Loucy (cell line): ENCODE measurements at regions not wholly inside any gene's neighbourhood (a gene's known extent, or its start where the extent isn't known, plus 50 kb on each side); places are given as distances from the start of the nearest gene placed in this dataset.

ENCODE experiments used
- H2AFZ ChIP-seq: fragments of 200-600 bp; sonication (generic); 2 replicates; pipeline ENCODE4 v1.6.0; 2016; ENCODE audit warnings: antibody characterized with exemption, mild to moderate bottlenecking, low read length, moderate library complexity
- H3F3A ChIP-seq: fragments of 200-600 bp; 2 replicates; pipeline ENCODE4 v1.6.0; 2016; ENCODE audit warnings: antibody characterized with exemption, low read depth, mild to moderate bottlenecking
- H3K27me3 ChIP-seq: fragments of 200-600 bp; sonication (generic); 2 replicates; pipeline ENCODE4 v1.6.1; 2014; ENCODE audit warnings: low read length, mild to moderate bottlenecking; ENCODE audit not compliant: insufficient read depth, poor library complexity, severe bottlenecking
- H3K36me3 ChIP-seq: fragments of 200-600 bp; sonication (generic); 2 replicates; pipeline ENCODE4 v1.6.1; 2016; ENCODE audit warnings: low read length; ENCODE audit not compliant: insufficient read depth
- H3K4me1 ChIP-seq: fragments of 200-600 bp; sonication (generic); 2 replicates; pipeline ENCODE4 v1.5.1; 2014; ENCODE audit warnings: low read length, mild to moderate bottlenecking; ENCODE audit not compliant: insufficient read depth, poor library complexity, severe bottlenecking
- H3K4me2 ChIP-seq: fragments of 200-600 bp; sonication (generic); 2 replicates; pipeline ENCODE4 v1.6.0; 2014; ENCODE audit warnings: antibody characterized with exemption, low read length, low read depth, mild to moderate bottlenecking; ENCODE audit not compliant: poor library complexity, severe bottlenecking
- H3K4me3 ChIP-seq: fragments of 200-600 bp; sonication (generic); 2 replicates; pipeline ENCODE4 v1.5.1; 2014; ENCODE audit warnings: low read length, mild to moderate bottlenecking, mixed read lengths; ENCODE audit not compliant: poor library complexity, severe bottlenecking
- H3K79me2 ChIP-seq: fragments of 200-600 bp; sonication (generic); 2 replicates; pipeline ENCODE4 v1.6.1; 2014; ENCODE audit warnings: low read length; ENCODE audit not compliant: insufficient read depth
- H3K9ac ChIP-seq: fragments of 200-600 bp; sonication (generic); 2 replicates; pipeline ENCODE4 v1.6.0; 2014; ENCODE audit warnings: mild to moderate bottlenecking, low read depth, low read length, moderate library complexity; ENCODE audit not compliant: poor library complexity, severe bottlenecking
- H3K9me2 ChIP-seq: fragments of 200-600 bp; sonication (generic); replicated peaks from 2 replicates; pipeline ENCODE4 v1.6.1; 2016; ENCODE audit warnings: low read depth, low read length, mixed read lengths
- H3K9me3 ChIP-seq: fragments of 200-600 bp; sonication (generic); 2 replicates; pipeline ENCODE4 v1.6.1; 2014; ENCODE audit warnings: mild to moderate bottlenecking, antibody characterized with exemption, low read length, low read depth; ENCODE audit not compliant: insufficient read depth
- H4K20me1 ChIP-seq: fragments of 200-600 bp; sonication (generic); 2 replicates; pipeline ENCODE4 v1.6.0; 2014; ENCODE audit warnings: antibody characterized with exemption, low read length, mild to moderate bottlenecking; ENCODE audit not compliant: insufficient read depth, poor library complexity, severe bottlenecking
- EZH2phosphoT487 ChIP-seq: fragments of 200-600 bp; IDR thresholded peaks from 2 replicates; pipeline ENCODE4 v1.6.1; 2018; ENCODE audit warnings: antibody characterized with exemption, mild to moderate bottlenecking, moderate library complexity, borderline replicate concordance
- TF ChIP-seq, protein P1 (sequence below): fragments of 200-600 bp; sonication (generic); conservative IDR thresholded peaks from 2 replicates; pipeline ENCODE4 v1.5.1; 2014; ENCODE audit warnings: mild to moderate bottlenecking, antibody characterized with exemption, low read length

DNA sequence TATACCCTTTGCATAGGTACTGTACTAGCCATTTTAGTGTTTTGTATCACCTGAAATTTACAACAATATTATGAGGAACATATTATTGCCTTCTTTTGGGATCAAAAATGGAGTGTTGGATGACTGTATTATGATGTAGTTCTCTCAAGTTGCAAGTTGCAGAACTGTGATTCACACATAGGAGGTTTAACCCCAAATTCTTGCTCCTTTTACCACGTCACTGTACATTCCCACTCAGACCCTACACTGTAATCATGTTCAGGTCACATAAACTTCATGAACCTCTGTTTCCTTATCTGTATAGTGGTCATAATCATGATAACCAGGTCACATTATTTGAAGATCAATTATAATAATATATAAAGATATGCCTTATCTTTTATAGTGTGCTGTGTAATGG, 925.1 kb upstream of the TENM4 start:
- Histone ChIP-seq H3K9me3 (no peaks in the 10 kb centered on the region), H3K79me2 (no peaks in the 10 kb centered on the region), H2AFZ (no peak overlapping the region), H3K9me2 (no peaks in the 10 kb centered on the region), H3K9ac (no peak overlapping the region), H3K36me3 (no peaks in the 10 kb centered on the region), H4K20me1 (no peaks in the 10 kb centered on the region), H3K4me1 (no peaks in the 10 kb centered on the region), H3K27me3 (no peaks in the 10 kb centered on the region), H3K4me3 (no peak overlapping the region), H3F3A (no peaks in the 10 kb centered on the region), H3K4me2 (no peak overlapping the region)
- TF ChIP-seq EZH2phosphoT487, result no peak
- TF ChIP-seq, protein P1, sequence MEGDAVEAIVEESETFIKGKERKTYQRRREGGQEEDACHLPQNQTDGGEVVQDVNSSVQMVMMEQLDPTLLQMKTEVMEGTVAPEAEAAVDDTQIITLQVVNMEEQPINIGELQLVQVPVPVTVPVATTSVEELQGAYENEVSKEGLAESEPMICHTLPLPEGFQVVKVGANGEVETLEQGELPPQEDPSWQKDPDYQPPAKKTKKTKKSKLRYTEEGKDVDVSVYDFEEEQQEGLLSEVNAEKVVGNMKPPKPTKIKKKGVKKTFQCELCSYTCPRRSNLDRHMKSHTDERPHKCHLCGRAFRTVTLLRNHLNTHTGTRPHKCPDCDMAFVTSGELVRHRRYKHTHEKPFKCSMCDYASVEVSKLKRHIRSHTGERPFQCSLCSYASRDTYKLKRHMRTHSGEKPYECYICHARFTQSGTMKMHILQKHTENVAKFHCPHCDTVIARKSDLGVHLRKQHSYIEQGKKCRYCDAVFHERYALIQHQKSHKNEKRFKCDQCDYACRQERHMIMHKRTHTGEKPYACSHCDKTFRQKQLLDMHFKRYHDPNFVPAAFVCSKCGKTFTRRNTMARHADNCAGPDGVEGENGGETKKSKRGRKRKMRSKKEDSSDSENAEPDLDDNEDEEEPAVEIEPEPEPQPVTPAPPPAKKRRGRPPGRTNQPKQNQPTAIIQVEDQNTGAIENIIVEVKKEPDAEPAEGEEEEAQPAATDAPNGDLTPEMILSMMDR, result no peak

DNA sequence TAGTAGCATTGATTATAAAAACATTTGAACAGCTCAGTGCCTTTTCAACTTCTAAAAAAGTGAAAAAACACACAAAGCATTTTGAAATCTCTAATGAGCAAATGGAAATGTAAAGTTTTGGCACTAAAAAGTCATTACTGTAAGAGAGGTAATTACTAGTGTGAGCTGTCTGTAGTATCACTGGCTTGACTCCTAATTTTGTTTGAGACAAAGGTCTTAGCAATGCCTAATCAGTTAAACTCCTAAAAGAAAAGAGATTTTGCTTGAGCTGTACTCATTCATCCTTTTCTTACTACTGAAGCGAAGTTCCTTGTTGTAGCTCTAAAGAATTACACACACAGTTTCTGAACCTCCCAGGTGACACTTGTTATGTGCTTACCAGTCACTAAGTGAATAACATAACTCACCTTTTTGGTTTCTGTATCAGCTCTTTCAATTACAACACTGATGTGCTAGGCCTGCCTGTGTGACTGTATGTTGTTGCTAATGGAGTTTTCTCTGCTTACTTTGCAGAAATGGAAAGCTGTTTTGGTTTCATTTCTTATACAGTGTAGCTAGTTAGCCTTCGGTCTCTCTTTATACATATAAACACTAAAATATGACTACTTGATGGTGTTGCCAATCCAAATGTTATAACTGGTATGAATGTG, 924.4 kb upstream of the TENM4 start:
- Histone ChIP-seq H4K20me1 (no peaks in the 10 kb centered on the region), H3K9me2 (no peaks in the 10 kb centered on the region), H2AFZ (no peak overlapping the region), H3K36me3 (no peaks in the 10 kb centered on the region), H3K4me1 (no peaks in the 10 kb centered on the region), H3F3A (no peaks in the 10 kb centered on the region), H3K79me2 (no peaks in the 10 kb centered on the region), H3K9ac (no peak overlapping the region), H3K4me3 (no peak overlapping the region), H3K27me3 (no peaks in the 10 kb centered on the region), H3K4me2 (peak overlapping the region; percentile 4), H3K9me3 (no peaks in the 10 kb centered on the region)
- TF ChIP-seq, protein P1, result no peak
- TF ChIP-seq EZH2phosphoT487, result no peak

DNA sequence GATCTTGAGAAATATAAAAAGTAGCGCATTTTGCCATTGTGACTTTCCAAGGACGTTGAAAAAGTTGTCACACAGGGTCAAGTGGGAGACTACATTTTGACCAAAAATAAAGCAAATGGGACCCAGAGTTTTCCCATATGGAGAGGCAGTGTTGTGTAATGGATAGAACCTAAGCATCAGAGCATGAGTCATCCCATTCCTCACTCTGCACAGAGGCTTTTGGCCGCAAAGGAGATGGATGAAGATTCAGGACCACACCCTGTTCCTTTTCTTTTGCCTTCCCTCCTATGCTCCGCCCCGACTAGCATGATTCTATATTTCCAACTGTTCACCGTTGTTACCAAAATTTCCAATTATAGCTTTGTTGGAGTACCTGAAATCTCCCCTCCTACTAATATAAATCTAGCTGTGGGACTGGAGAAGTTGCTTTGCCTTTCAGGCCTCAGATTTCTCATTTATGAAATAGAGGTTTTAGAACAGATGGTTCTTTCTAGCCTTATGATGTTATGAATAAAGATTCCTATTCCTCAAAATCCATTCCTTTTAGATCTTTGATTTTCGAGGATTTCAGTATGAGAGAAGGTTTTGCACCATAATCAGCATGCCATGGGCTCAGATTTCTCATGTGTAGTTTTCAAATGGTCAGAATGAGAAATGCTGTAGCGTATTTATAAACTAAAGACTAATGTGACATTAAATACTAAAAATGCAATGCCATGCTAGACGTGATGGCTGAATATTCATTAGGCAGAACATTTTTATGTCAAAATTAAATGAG, 921.9 kb upstream of the TENM4 start:
- TF ChIP-seq, protein P1, result no peak
- TF ChIP-seq EZH2phosphoT487, result no peak

More for the DNA sequence above, 921.9 kb upstream of the TENM4 start:
- no peak overlapping the region for H3K4me3 ChIP-seq
- H3K4me1 ChIP-seq, result no peaks in the 10 kb centered on the region
- H3K27me3 ChIP-seq, result no peaks in the 10 kb centered on the region
- H2AFZ ChIP-seq, result no peak overlapping the region
- H3K9me3 ChIP-seq, result no peaks in the 10 kb centered on the region
- no peaks in the 10 kb centered on the region for H3K9me2 ChIP-seq
- H3K79me2 ChIP-seq, result no peaks in the 10 kb centered on the region
- no peak overlapping the region for H3K9ac ChIP-seq
- no peak overlapping the region for H3K4me2 ChIP-seq
- H3K36me3 ChIP-seq, result no peaks in the 10 kb centered on the region
- H4K20me1 ChIP-seq, result no peaks in the 10 kb centered on the region
- no peaks in the 10 kb centered on the region for H3F3A ChIP-seq
